DMS153 (cell line): ENCODE measurements at regions not wholly inside any gene's neighbourhood (a gene's known extent, or its start where the extent isn't known, plus 50 kb on each side); places are given as distances from the start of the nearest gene placed in this dataset.

Experiments used
- DNase-seq: peaks from one replicate; lab custom pipeline; 2025; lab: John Stamatoyannopoulos, UW

- no peak for DNase-seq
Observed at GRCh38 chr5:74056107-74056788, 430.3 kb downstream of the ARHGEF28 start.

GRCh38 chr5:74055486-74056106 lies 429.6 kb downstream of the ARHGEF28 start:
- DNase-seq, result no peak

- DNase-seq, result no peak
Observed at GRCh38 chr5:74054641-74055421, 428.8 kb downstream of the ARHGEF28 start.

- no peak for DNase-seq
Observed at GRCh38 chr5:74054139-74054538, 428.1 kb downstream of the ARHGEF28 start.

- DNase-seq, result no peak
Observed at GRCh38 chr5:74052441-74053221, 426.6 kb downstream of the ARHGEF28 start.

GRCh38 chr5:74051076-74051475 lies 425.1 kb downstream of the ARHGEF28 start:
- no peak for DNase-seq

GRCh38 chr5:74044936-74045335 lies 418.9 kb downstream of the ARHGEF28 start:
- no peak for DNase-seq

GRCh38 chr5:74042959-74043358 lies 417.0 kb downstream of the ARHGEF28 start:
- no peak for DNase-seq

GRCh38 chr5:74042559-74042958 lies 416.6 kb downstream of the ARHGEF28 start:
- no peak for DNase-seq

- no peak for DNase-seq
Observed at GRCh38 chr5:74041913-74042312, 415.9 kb downstream of the ARHGEF28 start.

- no peak for DNase-seq
Observed at GRCh38 chr5:74040811-74041491, 415.0 kb downstream of the ARHGEF28 start.

- DNase-seq, result no peak
Observed at GRCh38 chr5:74040065-74040551, 414.1 kb downstream of the ARHGEF28 start.

- DNase-seq, result no peak
Observed at GRCh38 chr5:74037321-74037720, 411.3 kb downstream of the ARHGEF28 start.

- DNase-seq, result no peak
Observed at GRCh38 chr5:74035521-74035937, 409.5 kb downstream of the ARHGEF28 start.

- DNase-seq, result no peak
Observed at GRCh38 chr5:74034733-74035132, 408.7 kb downstream of the ARHGEF28 start.

GRCh38 chr5:74032617-74033016 lies 406.6 kb downstream of the ARHGEF28 start:
- DNase-seq, result no peak

- no peak for DNase-seq
Observed at GRCh38 chr5:74031536-74031935, 405.5 kb downstream of the ARHGEF28 start.

GRCh38 chr5:74030821-74031220 lies 404.8 kb downstream of the ARHGEF28 start:
- DNase-seq, result no peak

GRCh38 chr5:74030371-74030770 lies 404.4 kb downstream of the ARHGEF28 start:
- DNase-seq, result no peak

GRCh38 chr5:74028976-74029375 lies 403.0 kb downstream of the ARHGEF28 start:
- no peak for DNase-seq

- no peak for DNase-seq
Observed at GRCh38 chr5:74028406-74028805, 402.4 kb downstream of the ARHGEF28 start.
